WTC11 (cell line): ENCODE measurements at regions not wholly inside any gene's neighbourhood (a gene's known extent, or its start where the extent isn't known, plus 50 kb on each side); places are given as distances from the start of the nearest gene placed in this dataset.

Experiments used
- ATAC-seq: fragments of 200-7000 bp; cut with Tn5 transposase; 2 replicates; pipeline ENCODE4 v1.10.0; 2021; ENCODE audit warnings: mild to moderate bottlenecking, moderate library complexity
- CTCF ChIA-PET: fragments of 300-600 bp; sonication (Branson Sonifier 250); formaldehyde crosslinking; loops from one replicate; lab custom pipeline; 2021; ENCODE audit warnings: antibody characterized with exemption; lab: Charles Lee
- POLR2A ChIA-PET: fragments of 350-600 bp; sonication (Branson Sonifier 250); formaldehyde crosslinking; loops from one replicate; lab custom pipeline; 2021; ENCODE audit warnings: antibody characterized with exemption; lab: Charles Lee
- DNase-seq: peaks from one replicate; pipeline ENCODE4 v3.0.0; 2021; ENCODE audit warnings: low spot score
- H3K27ac Mint-ChIP-seq: 2 replicates; pipeline ENCODE4 v1.8.0; 2021; ENCODE audit warnings: mixed read lengths
- H3K27me3 Mint-ChIP-seq: 2 replicates; pipeline ENCODE4 v1.8.0; 2021; ENCODE audit warnings: low read depth, mild to moderate bottlenecking, moderate library complexity, mixed read lengths
- H3K36me3 Mint-ChIP-seq: 2 replicates; pipeline ENCODE4 v1.8.0; 2021; ENCODE audit warnings: mixed read lengths
- H3K4me1 Mint-ChIP-seq: 2 replicates; pipeline ENCODE4 v1.8.0; 2022; ENCODE audit warnings: mixed read lengths
- H3K4me3 Mint-ChIP-seq: 2 replicates; pipeline ENCODE4 v1.8.0; 2021; ENCODE audit warnings: mild to moderate bottlenecking, moderate library complexity, mixed read lengths
- H3K9me3 Mint-ChIP-seq: 2 replicates; pipeline ENCODE4 v1.8.0; 2021; ENCODE audit warnings: mixed read lengths
- AR ChIP-seq: fragments of 250-450 bp; sonication (Bioruptor Pico); IDR thresholded peaks from 2 replicates; pipeline ENCODE4 v1.9.0; 2021; ENCODE audit warnings: mild to moderate bottlenecking
- ATF1 ChIP-seq: sonication (generic); formaldehyde crosslinking; IDR thresholded peaks from 2 replicates; pipeline ENCODE4 v1.8.1; 2023; ENCODE audit warnings: mild to moderate bottlenecking, moderate library complexity, missing genetic modification reagents
- CREB1 ChIP-seq: sonication (generic); formaldehyde crosslinking; IDR thresholded peaks from 2 replicates; pipeline ENCODE4 v1.8.0; 2023; ENCODE audit warnings: mild to moderate bottlenecking, missing genetic modification reagents
- CTCF ChIP-seq: fragments of 200-600 bp; IDR thresholded peaks from 2 replicates; pipeline ENCODE4 v1.8.0; 2022; ENCODE audit warnings: antibody characterized with exemption
- E2F4 ChIP-seq: sonication (generic); formaldehyde crosslinking; IDR thresholded peaks from 2 replicates; pipeline ENCODE4 v1.8.1; 2022; ENCODE audit warnings: low read depth, mild to moderate bottlenecking, moderate library complexity, missing genetic modification reagents, borderline replicate concordance
- EMX1 ChIP-seq: fragments of 250-450 bp; sonication (Bioruptor Pico); IDR thresholded peaks from 2 replicates; pipeline ENCODE4 v1.8.0; 2021; ENCODE audit warnings: mild to moderate bottlenecking
- HMGXB4 ChIP-seq: sonication (generic); formaldehyde crosslinking; IDR thresholded peaks from 2 replicates; pipeline ENCODE4 v1.8.1; 2023; ENCODE audit warnings: mild to moderate bottlenecking, moderate library complexity, missing genetic modification reagents
- NFE2L1 ChIP-seq: sonication (generic); formaldehyde crosslinking; IDR thresholded peaks from 2 replicates; pipeline ENCODE4 v1.8.1; 2023; ENCODE audit warnings: missing genetic modification reagents
- NR2C2 ChIP-seq: sonication (generic); formaldehyde crosslinking; IDR thresholded peaks from 2 replicates; pipeline ENCODE4 v1.8.0; 2022; ENCODE audit warnings: mild to moderate bottlenecking, missing genetic modification reagents
- OVOL2 ChIP-seq: fragments of 250-450 bp; sonication (Bioruptor Pico); IDR thresholded peaks from 2 replicates; pipeline ENCODE4 v1.9.0; 2021; ENCODE audit warnings: mild to moderate bottlenecking, borderline replicate concordance
- RORB ChIP-seq: fragments of 250-450 bp; sonication (Bioruptor Pico); IDR thresholded peaks from 2 replicates; pipeline ENCODE4 v1.9.0; 2021; ENCODE audit warnings: mild to moderate bottlenecking
- SMAD3 ChIP-seq: sonication (generic); formaldehyde crosslinking; IDR thresholded peaks from 2 replicates; pipeline ENCODE4 v1.8.0; 2022; ENCODE audit warnings: missing genetic modification reagents, mild to moderate bottlenecking, borderline replicate concordance
- STAT6 ChIP-seq: sonication (generic); formaldehyde crosslinking; conservative IDR thresholded peaks from 2 replicates; pipeline ENCODE4 v1.8.1; 2023; ENCODE audit warnings: mild to moderate bottlenecking, low read depth, missing genetic modification reagents, moderate library complexity
- USF1 ChIP-seq: sonication (generic); formaldehyde crosslinking; IDR thresholded peaks from 2 replicates; pipeline ENCODE4 v1.8.0; 2022; ENCODE audit warnings: mild to moderate bottlenecking, missing genetic modification reagents
- ZNF121 ChIP-seq: sonication (generic); formaldehyde crosslinking; IDR thresholded peaks from 2 replicates; pipeline ENCODE4 v1.8.0; 2023; ENCODE audit warnings: missing genetic modification reagents
- ZNF219 ChIP-seq: sonication (generic); formaldehyde crosslinking; IDR thresholded peaks from 2 replicates; pipeline ENCODE4 v1.8.0; 2023; ENCODE audit warnings: missing genetic modification reagents, mild to moderate bottlenecking, borderline replicate concordance
- ZNF416 ChIP-seq: fragments of 250-450 bp; sonication (Bioruptor Pico); IDR thresholded peaks from 2 replicates; pipeline ENCODE4 v1.9.0; 2021; ENCODE audit warnings: mild to moderate bottlenecking, inconsistent platforms
- ZNF423 ChIP-seq: fragments of 250-450 bp; sonication (Bioruptor Pico); IDR thresholded peaks from 2 replicates; pipeline ENCODE4 v2.1.2; 2022; ENCODE audit warnings: mild to moderate bottlenecking, moderate library complexity
- ZNF671 ChIP-seq: fragments of 250-450 bp; sonication (Bioruptor Pico); IDR thresholded peaks from 2 replicates; pipeline ENCODE4 v1.8.0; 2021; ENCODE audit warnings: mild to moderate bottlenecking

- TF ChIP-seq E2F4 (CRISPR knock-in tag) (no peak), SMAD3 (no peak), ZNF121 (CRISPR knock-in tag) (no peak), EMX1 (CRISPR knock-in tag) (no peak), ATF1 (no peak), RORB (CRISPR knock-in tag) (no peak), CTCF (no peak), ZNF423 (CRISPR knock-in tag) (no peak), ZNF416 (CRISPR knock-in tag) (no peak), AR (CRISPR knock-in tag) (no peak), NR2C2 (CRISPR knock-in tag) (no peak), STAT6 (CRISPR knock-in tag) (no peak)
Measured at GRCh38 chr9:85199866-85200495, 530.5 kb downstream of the NTRK2 start (continued).

GRCh38 chr9:85192750-85193149 is 523.2 kb downstream of the NTRK2 start:
- DNase-seq = no peak
- CTCF ChIA-PET = no interaction called here
- Mint-ChIP-seq H3K27me3 (no peaks in the 10 kb centered on the region; the same call in 1 of the 2 replicates), H3K36me3 (no peaks in the 10 kb centered on the region; the same call in 1 of the 2 replicates), H3K4me3 (no peak overlapping the region), H3K9me3 (peaks cover 6% of the 10 kb centered on the region), H3K4me1 (peaks cover 3% of the 10 kb centered on the region; the same call in 1 of the 2 replicates), H3K27ac (no peak overlapping the region)
- POLR2A ChIA-PET = no interaction called here
- no peak for ATAC-seq
- no peak for TF ChIP-seq CREB1
- no peak for TF ChIP-seq ZNF671 (CRISPR knock-in tag)
- no peak for TF ChIP-seq USF1 (CRISPR knock-in tag)
- no peak for TF ChIP-seq NFE2L1 (CRISPR knock-in tag)
- no peak for TF ChIP-seq SMAD3
- no peak for TF ChIP-seq ZNF219 (CRISPR knock-in tag)
- TF ChIP-seq HMGXB4 (CRISPR knock-in tag) = no peak
- TF ChIP-seq OVOL2 (CRISPR knock-in tag) = no peak
- no peak for TF ChIP-seq RORB (CRISPR knock-in tag)
